ENCODE measurements at regions not wholly inside any gene's neighbourhood (a gene's known extent, or its start where the extent isn't known, plus 50 kb on each side); places are given as distances from the start of the nearest gene placed in this dataset.
A peak's percentile ranks its signal among the peaks of the same experiment; 100 is the strongest.

DNA sequence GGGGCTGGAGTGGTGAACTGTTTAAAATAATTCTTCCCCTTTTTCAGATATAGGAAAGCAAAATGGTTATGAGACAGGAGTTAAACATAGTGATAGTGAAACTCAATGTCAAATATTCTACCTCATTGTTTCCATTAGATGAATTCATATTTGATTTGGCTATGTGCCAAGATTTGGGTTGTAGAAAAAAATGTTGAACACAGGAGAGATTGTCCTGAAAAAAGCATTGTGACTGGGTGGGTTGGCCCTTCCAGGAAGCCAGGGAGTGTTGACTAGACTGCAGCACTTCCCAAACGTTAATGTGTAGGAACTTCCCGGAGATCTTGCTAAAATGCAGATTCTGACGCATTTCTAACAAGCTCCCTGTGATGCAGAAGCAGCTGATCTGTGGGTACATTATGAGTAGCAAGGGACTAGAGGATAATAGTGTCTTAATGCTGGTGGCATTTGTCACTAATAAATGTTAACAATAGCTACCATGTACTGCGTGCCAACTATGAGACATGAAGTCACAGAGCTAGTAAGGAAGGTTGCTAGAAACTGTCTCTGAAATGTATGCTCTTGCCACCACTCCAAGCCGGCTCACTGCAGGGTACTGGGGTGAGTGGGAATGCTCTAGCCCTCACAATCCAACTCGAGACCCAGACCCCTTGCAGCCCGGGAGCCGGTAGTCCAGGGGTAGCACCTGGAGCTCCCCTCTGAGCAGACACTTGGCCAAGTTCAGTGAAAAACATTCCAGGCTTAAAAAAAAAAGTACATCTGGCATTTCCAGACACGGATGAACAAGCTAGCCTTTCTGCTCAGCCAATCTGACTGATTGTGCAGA is 120.6 kb downstream of the CD47 start:
- DNase-seq = peak; percentile 15

DNA sequence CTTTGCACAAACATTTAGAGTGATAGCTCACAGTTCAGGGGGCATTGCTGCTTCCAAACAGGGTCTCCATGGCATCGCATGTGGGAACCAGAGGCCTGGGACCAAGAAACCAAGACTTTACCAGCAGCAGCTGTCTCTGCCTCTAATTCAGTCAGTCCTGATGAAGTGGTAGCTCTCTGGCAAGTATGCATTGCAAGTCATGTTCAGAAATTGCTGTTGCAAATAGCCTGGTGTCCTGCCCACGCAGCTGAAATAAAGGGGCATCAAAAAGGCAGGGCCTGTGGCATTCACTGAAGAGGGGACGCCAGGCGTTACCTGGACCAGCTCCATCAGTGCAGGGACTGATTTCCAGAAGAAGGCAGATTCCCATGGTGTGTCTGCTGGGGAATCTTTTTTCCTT is 121.3 kb downstream of the CD47 start:
- no peak for DNase-seq

DNA sequence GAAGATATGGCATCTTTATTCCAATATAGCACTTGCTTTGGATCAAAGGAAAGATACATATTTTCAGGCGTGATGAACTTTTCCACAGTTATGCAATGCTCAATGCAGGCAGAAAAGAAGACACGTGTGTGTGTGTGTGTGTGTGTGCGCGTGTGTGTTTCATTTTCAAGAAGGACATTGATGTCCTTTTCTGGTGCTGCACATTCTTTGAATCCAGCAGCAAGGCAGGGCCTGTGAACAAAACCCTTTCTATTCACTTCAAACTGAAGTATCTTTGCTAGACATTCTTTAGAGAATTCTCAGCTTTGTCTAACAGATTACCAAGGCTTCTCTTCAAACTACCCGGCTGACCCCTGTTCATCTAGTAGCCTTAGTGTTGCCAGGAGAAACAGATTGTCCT is 124.6 kb downstream of the CD47 start:
- no peak for DNase-seq

DNA sequence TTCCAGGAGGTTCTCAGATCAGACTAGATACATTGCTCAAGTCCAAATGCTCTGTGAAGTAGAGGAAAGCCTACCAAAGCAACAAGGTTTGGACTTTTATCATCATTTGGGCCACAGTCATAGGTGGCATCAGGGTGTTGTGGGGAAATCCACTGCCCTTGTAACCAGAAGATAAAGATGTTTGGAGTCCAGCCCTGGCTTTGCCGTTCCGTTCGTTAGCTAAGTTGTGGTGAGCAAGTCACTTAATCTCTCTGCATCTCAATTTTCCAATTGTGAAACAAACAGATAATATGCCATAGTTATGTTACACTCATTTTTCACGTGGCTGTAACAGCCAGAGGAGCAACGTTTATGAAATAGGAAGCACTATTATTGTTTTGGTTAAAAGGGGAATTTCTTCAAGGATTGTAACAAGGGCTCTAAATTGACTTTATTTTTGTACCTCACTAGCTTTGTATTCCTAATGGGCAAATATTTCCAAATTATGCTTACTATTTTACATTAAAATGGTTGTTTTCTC is 125.6 kb downstream of the CD47 start:
- DNase-seq = no peak

DNA sequence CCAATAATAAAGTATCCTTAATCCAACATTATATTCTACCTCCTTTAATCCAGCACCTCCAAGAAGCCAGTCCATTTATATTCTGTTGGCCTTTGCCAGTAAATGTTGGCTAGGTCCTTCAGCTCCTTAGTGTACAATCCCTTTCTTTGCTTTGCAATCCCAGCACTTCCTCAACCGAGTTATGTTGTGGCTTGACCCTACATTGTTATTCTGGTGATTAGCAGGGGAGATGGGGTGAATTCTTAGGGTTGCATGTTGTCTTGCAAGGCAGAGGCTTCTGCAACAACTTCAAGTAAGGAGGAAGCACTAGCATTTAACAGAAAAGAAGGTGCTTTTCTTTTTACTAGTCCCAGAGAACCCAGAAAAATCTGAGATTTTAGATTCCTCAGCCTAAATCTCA is 127.2 kb downstream of the CD47 start:
- no peak for DNase-seq

DNA sequence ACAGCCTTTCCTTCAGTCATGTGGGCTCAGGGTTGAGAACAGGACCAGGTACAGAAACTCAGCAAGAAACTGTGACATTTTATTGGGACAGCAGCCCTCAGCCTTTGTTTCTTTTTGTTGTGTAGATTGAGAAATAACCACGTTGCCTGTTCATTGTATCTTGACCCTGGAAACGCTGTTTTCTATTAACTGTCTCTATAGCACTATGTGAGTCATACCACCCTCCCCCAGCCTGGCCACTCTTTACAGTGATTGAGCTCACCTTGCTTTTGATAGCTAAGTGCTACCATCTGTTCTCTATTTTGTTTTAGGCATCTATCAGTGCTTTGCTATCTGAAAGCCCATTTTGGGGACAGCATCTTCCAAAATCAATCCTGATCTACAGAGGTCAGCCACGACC is 127.9 kb downstream of the CD47 start:
- no peak for DNase-seq

DNA sequence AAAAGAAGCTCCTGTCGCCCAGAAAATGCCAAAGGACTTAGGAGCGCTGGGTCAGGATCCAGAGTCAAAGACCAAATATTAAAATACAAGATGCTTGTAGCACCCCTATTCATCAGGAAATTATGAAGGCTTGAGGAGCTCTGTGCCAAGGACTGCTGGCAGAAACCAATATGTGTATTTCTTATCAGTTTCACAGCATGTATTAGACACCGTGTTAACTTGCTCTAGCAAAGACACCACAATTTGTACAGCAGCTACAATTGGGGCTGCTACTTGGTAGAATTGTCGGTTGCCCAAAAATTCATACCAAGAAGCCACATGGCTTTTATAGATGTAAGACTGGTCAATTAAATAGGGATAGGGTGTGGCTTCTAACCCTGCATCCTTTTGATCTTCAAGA is 128.8 kb downstream of the CD47 start:
- no peak for DNase-seq

DNA sequence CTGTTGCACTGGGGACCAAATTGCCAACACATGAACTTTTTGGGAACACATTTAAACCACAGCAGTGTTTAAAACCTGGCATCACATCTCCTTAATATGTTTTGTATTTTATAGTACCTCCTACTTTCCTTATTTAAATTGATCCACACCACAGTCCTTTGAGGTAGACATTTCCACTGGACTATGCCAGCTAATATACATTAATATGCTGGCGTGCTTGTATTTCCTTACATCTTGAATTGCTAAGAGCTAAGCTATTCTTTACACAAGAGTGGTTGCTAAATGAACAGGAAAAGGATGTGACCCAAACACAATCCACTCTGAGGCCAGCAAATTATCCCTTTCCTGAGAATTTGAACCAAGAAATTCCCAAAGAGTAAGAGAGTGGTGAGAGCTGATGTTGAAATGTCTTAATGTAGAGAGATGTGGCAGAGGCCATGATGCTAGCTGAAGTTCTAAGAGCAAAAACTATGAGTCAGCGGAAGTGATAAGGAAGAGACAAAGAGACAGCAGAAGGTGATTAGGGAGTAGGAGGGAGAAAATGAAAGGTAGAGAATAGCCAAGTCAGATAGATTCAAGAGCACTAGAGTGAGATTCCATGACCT is 131.2 kb downstream of the CD47 start:
- no peak for DNase-seq

DNA sequence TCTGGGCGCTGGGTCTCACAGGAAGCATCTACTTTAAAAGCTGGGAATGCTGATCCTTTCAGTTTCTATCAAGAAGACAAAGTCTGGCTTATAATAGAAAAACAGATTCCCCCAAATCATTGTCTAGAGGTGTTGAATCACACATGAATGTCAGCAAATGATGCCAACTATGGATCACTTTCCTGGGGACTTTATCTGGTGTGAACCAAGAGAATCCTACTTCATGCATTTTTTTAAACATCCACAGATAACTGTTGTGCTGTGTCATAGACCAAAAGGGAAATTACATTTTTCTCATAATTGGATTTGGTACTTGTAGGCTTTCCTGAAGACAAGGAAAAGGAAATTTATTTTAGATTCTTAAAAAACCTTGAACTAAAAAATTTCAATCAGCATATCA is 132.7 kb downstream of the CD47 start:
- no peak for DNase-seq

DNA sequence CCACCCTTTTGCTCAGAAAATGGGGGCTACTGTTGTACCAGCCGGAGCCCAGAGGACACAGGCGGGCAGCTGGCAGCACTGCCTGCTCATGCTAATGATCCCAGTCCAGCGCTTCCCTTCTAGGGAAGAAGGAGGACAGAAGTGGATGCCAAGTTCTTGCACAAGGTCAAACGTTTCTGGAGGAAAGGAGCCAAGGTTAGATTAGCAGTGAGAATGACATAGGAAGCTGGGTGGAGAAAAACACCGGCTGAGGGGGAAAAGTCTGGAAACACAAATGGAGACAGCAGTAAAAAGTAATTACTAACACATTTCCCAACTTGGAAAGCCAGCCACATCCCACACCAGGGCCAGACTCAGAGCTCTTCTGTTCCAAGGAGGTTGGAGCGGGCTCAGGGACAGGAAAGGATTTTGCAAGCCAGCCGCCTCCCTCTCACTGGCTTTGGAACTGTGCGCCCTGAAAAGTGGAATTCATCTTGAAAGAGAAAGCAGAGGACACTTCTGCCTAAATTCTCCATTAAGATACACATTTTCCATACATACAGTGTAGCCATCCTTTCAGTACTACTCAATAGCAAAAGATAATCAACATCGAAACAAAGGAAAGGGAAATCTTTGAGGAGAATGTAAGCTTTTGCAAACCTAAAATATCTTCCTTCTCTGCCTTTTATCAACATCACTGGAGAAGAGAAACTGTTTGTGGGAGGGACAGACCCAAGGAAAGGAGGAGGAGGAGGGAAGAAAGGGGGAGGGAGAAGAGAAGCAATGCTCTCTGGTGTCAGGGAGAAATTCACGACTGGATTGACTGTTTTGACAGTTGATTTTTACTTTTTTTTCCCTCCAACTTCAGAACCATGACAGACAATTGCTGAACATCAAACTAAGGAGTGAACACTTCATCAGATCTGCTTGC is 133.6 kb downstream of the CD47 start:
- DNase-seq = peak; percentile 67

DNA sequence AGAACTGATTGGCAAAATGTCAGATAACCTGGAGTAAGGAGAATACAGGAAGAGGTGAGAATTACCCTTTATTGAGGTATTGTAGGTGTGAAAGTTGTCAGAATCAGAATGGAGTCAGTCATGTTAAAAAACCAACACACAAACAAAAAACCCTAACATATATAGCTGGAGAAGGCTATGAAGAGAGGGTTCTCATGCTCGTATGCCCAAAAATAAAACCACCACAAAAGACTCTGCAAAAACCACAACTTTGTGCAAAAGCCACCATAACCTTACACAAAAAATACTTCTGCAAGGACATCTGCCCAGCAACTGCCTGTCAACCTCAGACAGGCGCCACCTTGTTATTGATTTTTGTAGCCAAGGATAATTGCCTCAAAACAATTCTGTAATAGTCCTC is 136.0 kb downstream of the CD47 start:
- no peak for DNase-seq

DNA sequence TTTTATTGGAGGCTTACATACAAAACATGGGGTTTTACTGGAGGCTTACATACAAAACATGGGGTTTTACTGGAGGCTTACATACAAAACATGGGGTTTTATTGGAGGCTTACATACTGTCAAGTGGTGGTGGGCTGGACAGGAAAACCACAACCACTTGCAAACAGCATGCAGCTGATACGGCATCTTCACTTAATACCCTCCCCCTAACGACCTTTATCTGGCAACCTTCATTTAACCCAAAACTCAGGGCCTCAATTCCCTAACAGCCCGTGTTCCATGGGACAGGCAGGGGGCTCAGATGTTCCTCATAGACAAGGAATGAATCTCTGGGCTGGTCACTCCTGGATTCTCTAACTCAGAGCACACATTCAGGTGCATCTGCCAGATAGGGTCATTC is 137.1 kb downstream of the CD47 start:
- DNase-seq = no peak

DNA sequence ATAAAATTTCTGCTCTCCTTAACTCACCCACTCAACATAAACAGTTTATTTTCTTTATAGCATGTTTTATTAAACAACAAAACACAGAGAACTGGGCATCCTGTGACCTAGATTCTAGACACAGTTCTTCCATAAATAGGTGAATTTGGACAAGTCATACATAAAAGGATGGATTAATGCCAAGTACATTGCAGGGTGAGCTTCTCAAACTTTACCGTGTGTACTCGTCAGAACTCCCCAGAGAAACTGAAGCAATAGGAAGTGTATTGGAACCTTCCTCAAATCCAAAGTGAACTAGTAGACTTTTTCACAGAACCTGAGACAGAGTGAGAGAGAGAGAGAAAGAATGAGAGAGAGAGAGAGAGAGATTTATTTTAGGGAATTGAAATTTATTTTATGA is 139.7 kb downstream of the CD47 start:
- no peak for DNase-seq

DNA sequence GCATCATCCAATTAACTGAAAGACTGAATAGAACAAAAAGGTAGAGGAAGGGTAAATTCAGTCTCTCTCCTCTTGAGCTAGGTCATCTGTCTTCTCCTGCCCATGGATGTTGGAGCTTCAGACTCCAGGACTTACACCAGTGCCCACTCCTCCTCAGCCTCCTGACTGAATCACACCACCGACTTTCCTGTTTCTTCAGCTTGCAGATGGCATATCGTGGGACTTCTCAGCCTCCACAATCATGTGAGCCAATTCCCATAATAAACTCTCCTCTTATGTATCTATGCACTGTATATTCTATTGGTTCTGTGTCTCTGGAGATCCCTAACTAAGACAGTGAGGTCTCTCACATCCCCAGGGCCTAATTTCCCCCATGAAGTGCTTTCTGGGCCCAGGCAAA is 140.4 kb downstream of the CD47 start:
- DNase-seq = no peak

DNA sequence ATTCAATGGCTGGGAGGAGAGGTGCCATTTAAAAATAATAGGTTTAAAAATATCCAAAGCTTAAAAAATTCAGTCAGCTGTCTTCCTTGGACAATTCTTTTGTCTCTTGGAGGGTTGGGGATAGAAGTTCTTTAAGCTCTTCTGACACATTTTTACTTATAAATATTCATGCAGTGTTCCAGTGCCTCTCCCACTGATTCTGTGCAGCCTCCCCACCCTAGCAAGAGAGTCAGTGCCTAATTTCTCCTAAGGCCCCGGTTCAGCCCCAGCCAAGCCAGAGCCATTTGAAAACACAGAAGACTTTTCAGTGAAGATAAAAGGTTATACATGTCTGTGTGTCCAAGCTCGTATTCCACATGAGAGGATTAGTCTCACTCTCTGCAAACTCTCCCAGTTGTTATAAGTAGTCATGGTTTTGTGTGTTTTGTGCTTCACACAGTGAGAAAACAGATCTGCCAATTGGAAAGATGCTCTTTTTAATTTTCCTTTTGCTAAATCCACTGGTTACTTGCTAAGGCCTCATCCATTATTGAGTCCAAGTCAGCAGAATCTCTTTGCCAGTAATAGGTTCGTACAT is 141.3 kb downstream of the CD47 start:
- DNase-seq = no peak

DNA sequence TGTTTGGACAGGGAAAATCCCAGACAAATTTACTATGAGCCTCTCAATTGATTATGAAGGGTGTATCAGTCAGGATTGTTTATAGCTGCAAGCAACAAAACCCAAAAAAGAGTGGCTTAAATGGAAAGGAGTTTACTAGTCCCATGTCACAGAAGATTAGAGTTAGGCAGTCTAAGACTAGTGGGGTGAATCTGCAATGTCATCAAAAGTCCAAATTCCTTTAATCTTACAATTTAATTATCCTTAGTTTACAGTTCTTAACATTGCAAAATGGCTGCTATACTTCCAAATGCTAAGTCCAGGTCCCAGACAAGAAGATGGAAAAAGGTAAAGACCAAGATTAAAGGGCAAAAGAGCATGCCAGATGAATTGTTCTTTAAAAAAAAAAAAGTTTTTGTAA is 143.6 kb downstream of the CD47 start:
- no peak for DNase-seq

DNA sequence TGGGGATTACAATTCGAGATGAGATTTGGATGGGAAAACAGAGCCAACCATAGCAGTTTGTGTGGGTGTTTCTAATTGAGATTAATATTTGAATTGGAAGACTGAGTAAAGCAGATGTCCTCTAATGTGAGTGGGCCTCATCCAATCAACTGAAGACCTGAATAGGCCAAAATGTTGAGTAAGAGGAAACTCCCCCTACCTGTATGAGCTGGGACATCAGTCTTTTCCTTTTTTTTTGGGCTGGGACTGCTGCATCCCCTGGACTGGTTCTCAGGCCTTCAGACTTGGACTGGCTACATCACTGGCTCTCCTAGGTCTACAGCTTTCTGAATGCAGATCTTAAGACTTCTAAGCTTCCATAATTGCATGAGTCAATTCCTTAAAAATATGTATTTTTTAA is 144.1 kb downstream of the CD47 start:
- no peak for DNase-seq

DNA sequence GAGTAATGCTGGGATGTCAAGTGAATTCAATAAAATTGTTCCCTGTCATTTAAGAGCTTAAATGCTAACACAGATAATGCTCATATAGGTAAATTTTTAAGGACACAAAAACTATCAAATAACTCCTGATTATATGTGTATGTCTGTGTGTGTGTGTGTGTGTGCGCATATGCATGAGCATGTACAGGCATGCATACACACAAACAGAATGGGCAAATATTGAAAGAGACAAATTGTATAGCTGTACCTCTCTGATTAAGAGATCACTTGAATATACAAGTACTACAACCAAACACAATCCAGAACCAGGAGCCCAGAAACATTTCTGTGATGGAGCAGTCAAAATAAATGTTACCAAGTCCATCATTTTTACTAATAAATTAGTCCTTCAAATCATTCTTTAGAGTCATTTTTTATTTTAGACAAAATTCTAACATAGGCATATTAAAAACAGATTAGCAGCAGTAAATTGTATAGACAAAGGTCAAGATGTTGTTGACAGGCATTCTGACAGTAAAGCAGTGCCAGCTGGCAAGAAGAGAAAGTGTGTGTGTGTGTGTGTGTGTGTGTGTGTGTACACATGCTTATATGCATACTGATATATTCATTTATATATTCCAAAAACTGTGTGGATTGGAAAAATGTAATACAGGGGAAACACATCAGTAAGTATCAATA is 145.3 kb downstream of the CD47 start:
- no peak for DNase-seq

DNA sequence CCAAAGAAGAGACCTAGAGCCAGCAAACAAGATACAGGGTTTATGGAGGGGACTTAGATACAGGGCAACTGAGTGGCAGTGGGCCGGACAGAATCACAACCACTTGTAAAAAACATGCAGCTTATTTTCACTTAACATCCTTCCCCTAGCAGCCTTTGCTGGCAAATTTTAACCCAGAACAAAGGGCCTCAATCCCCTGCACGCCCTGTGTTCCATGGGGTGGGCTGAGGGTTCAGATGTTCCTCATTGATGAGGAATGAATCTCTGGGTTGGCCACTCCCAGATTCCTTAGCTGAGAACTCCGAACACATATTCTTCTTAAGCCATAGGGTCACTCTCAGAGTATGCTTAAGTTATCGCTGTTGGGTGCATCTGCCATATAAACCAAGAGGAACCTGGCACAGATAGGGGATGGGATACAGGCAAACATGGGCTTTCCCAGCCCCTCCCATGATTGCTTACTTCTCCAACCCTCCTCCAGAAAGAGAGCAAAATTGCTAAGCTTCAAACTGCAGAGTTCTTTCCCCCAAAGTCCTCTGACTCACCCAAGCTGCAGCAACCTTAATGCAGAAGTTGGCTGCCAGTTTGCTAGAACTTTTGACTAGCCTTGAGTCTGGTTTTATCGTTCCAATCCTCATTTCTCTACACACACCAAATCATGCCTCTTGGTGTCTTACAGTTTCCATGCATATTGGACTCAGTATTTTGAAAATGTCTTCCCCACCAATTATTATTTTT is 146.9 kb downstream of the CD47 start:
- no peak for DNase-seq

DNA sequence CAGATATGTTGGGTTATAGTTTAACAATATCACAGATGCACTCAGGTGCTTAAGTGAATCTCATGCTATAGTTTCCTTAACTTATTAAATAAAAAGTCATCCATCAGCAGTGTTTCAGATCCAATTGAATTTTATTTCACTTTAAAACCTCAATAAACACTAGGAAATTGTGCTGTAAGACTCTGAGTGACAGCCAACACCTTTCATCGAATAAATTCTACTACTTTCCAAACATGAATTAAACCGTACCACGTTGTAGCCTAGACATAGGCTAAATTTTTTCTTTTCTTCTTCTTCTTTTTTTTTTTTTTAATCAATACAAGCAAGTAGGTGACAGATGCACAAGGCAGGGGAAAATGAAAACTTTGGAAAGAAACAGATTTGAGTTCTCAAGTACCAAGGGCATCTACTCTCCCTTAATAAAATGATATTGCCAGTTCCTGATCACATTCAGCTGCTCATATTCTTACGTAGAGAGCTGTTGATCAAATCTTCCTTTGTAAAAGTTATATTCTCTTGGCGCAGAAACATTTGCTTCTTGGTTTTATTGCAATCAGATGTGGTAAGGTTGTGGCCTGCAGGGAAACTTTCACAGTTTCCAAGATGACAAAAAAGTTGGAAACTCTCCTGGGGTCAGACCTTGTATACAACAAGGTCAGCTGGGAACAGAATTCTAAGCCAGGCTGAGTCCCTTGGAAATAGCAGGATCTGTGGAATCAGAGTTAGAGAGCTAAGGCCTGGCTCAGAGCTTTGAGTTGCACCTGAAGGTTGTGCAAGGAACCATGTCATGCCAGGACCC is 147.7 kb downstream of the CD47 start:
- DNase-seq = no peak

DNA sequence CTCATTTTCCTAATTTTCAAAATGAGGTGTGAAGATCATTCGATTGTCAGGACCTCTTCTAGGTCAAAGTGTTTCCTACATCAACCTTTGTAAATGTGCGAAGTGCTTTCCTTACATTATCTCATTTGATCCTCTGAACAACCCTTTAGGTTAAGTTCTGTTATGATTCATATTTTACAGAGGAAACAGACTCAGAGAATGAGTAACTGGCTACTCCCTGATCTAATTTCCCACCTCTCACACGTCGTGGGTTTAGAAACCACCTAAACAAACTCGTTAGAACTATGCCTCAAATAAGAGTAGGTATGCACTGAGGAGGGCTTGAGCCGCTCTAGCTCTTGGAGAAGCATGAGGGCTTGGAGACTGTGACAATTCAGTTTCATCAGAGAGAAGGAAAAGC is 148.6 kb downstream of the CD47 start:
- no peak for DNase-seq

All from NCI-H446 treated with DMSO at 0.1 percent for 48 hours (cell line).